CD4-positive, alpha-beta T cell (primary cell): ENCODE measurements at regions not wholly inside any gene's neighbourhood (a gene's known extent, or its start where the extent isn't known, plus 50 kb on each side); places are given as distances from the start of the nearest gene placed in this dataset.

ENCODE experiments used
- ATAC-seq: fragments of 200-7000 bp; cut with Tn5 transposase; one replicate; pipeline ENCODE4 v1.10.0; 2022; ENCODE audit warnings: mild to moderate bottlenecking; ENCODE audit not compliant: poor library complexity
- CTCF ChIA-PET: fragments of 350-600 bp; sonication (Branson Sonifier 250); formaldehyde crosslinking; loops from one replicate; lab custom pipeline; 2021; ENCODE audit warnings: antibody characterized with exemption, inconsistent platforms; lab: Charles Lee
- POLR2A ChIA-PET: fragments of 350-600 bp; sonication (Branson Sonifier 250); formaldehyde crosslinking; loops from one replicate; lab custom pipeline; 2021; ENCODE audit warnings: antibody characterized with exemption, inconsistent platforms; lab: Charles Lee
- DNase-seq, 14 experiments: peaks; one replicate each; pipeline ENCODE4 v3.0.0-alpha.2; 2013 to 2020; ENCODE audit warnings: mixed read lengths in 2 of 14
- H3K27ac ChIP-seq, 2 donors: one replicate each; pipeline versions ENCODE4 v1.5.1 to v1.7.0; 2013; ENCODE audit warnings: low read length in 2 of 2, low read depth in 1 of 2, mild to moderate bottlenecking in 1 of 2
- H3K27me3 ChIP-seq, 2 experiments: 1 replicate in 1 of 2; 2 replicates in 1 of 2; pipeline versions ENCODE4 v1.6.1 to v1.7.0; 2013; ENCODE audit warnings: low read length in 2 of 2, control low read depth in 1 of 2, mild to moderate bottlenecking in 1 of 2, moderate library complexity in 1 of 2; ENCODE audit not compliant: insufficient read depth in 2 of 2, control insufficient read depth in 1 of 2
- H3K36me3 ChIP-seq: one replicate; pipeline ENCODE4 v1.6.1; 2013; ENCODE audit warnings: low read length, control low read depth; ENCODE audit not compliant: insufficient read depth
- H3K4me1 ChIP-seq: one replicate; pipeline ENCODE4 v1.6.1; 2013; ENCODE audit warnings: low read length, control low read depth; ENCODE audit not compliant: insufficient read depth
- H3K4me3 ChIP-seq: one replicate; pipeline ENCODE4 v1.5.1; 2013; ENCODE audit warnings: mild to moderate bottlenecking, low read length, moderate library complexity
- H3K9me3 ChIP-seq, 2 experiments: 1 replicate in 1 of 2; 2 replicates in 1 of 2; pipeline versions ENCODE4 v1.6.1 to v1.7.0; 2013; ENCODE audit warnings: low read length in 2 of 2, mild to moderate bottlenecking in 2 of 2, control low read depth in 1 of 2, moderate library complexity in 1 of 2; ENCODE audit not compliant: control insufficient read depth in 1 of 2, insufficient read depth in 1 of 2
- H3K27ac Mint-ChIP-seq: one replicate; pipeline ENCODE4 v1.8.0; 2020; ENCODE audit warnings: mixed read lengths
- H3K27me3 Mint-ChIP-seq: one replicate; pipeline ENCODE4 v1.8.0; 2021; ENCODE audit warnings: mixed read lengths
- H3K36me3 Mint-ChIP-seq: one replicate; pipeline ENCODE4 v1.8.0; 2021; ENCODE audit warnings: low read depth, mixed read lengths
- H3K4me1 Mint-ChIP-seq: one replicate; pipeline ENCODE4 v1.8.0; 2021; ENCODE audit warnings: low read depth, mixed read lengths
- H3K4me3 Mint-ChIP-seq: one replicate; pipeline ENCODE4 v1.8.0; 2020; ENCODE audit warnings: mild to moderate bottlenecking, mixed read lengths
- H3K9me3 Mint-ChIP-seq: one replicate; pipeline ENCODE4 v1.8.0; 2020; ENCODE audit warnings: mixed read lengths
- CTCF ChIP-seq: fragments of 200-600 bp; IDR thresholded peaks from one replicate; pipeline ENCODE4 v1.8.0; 2022; ENCODE audit warnings: antibody characterized with exemption, mild to moderate bottlenecking
- intact Hi-C, 2 experiments: fragments of 100-400 bp; cut with DNase I in 1 of 2; cut with micrococcal nuclease in 1 of 2; formaldehyde crosslinking; loops; one replicate each; pipeline versions ENCODE4 v1.15.1 to v1.9.0; 2023 to 2025; cut with DNase I, micrococcal nuclease

GRCh38 chr12:38124247-38125012, 192.1 kb upstream of the ALG10B start:
- Mint-ChIP-seq H3K4me1 (peaks cover 3% of the 10 kb centered on the region), H3K36me3 (no peaks in the 10 kb centered on the region), H3K27ac (no peak overlapping the region), H3K4me3 (no peak overlapping the region), H3K9me3 (peaks cover 2% of the 10 kb centered on the region), H3K27me3 (peaks cover 9% of the 10 kb centered on the region)
- ChIA-PET CTCF (no interaction called here), POLR2A (no interaction called here)
- ATAC-seq (no peak), DNase-seq (no peak)
- no peak overlapping the region for H3K4me3 ChIP-seq
- no peaks in the 10 kb centered on the region for H3K27me3 ChIP-seq
- no peak for TF ChIP-seq CTCF
- H3K27ac ChIP-seq: no peak overlapping the region
- H3K36me3 ChIP-seq: no peaks in the 10 kb centered on the region
- intact Hi-C loops: no loop called here
- H3K4me1 ChIP-seq: no peaks in the 10 kb centered on the region
- H3K9me3 ChIP-seq: no peaks in the 10 kb centered on the region

GRCh38 chr12:38132139-38132538, 184.4 kb upstream of the ALG10B start:
- CTCF ChIA-PET: no interaction called here

GRCh38 chr12:38137287-38137686, 179.3 kb upstream of the ALG10B start:
- intact Hi-C loops: loop anchor here in 1 of 2 experiments (10.0 kb wide), 1 partner anchor 968 kb away; no protein-coding TSS in a partner anchor

More at GRCh38 chr12:38132139-38132538, 184.4 kb upstream of the ALG10B start:
- no peak for TF ChIP-seq CTCF
- POLR2A ChIA-PET: no interaction called here
- Histone ChIP-seq H3K9me3 (no peaks in the 10 kb centered on the region), H3K36me3 (no peaks in the 10 kb centered on the region), H3K27ac (no peak overlapping the region), H3K4me3 (no peak overlapping the region), H3K4me1 (no peaks in the 10 kb centered on the region), H3K27me3 (peaks cover 0 to 5% of the 10 kb centered on the region in 2 experiments)
- Mint-ChIP-seq H3K27ac (no peak overlapping the region), H3K4me3 (no peak overlapping the region), H3K4me1 (no peaks in the 10 kb centered on the region), H3K36me3 (no peaks in the 10 kb centered on the region), H3K27me3 (peaks cover 53% of the 10 kb centered on the region), H3K9me3 (no peaks in the 10 kb centered on the region)
- intact Hi-C loops: loop anchor here in 1 of 2 experiments (10.0 kb wide), 1 partner anchor 973 kb away; no protein-coding TSS in a partner anchor
- ATAC-seq (no peak), DNase-seq (no peak)

More at GRCh38 chr12:38137287-38137686, 179.3 kb upstream of the ALG10B start:
- no peak overlapping the region for H3K4me3 ChIP-seq
- H3K27ac ChIP-seq: no peak overlapping the region
- no peaks in the 10 kb centered on the region for H3K36me3 ChIP-seq
- H3K36me3 Mint-ChIP-seq: no peaks in the 10 kb centered on the region
- peaks cover 0 to 3% of the 10 kb centered on the region in 2 experiments for H3K9me3 ChIP-seq
- H3K4me3 Mint-ChIP-seq: no peak overlapping the region
- H3K27me3 ChIP-seq: peaks cover 8 to 12% of the 10 kb centered on the region in 2 experiments
- peaks cover 8% of the 10 kb centered on the region for H3K4me1 Mint-ChIP-seq
- CTCF ChIA-PET: no interaction called here
- peaks cover 12% of the 10 kb centered on the region for H3K4me1 ChIP-seq
- DNase-seq: no peak
- POLR2A ChIA-PET: no interaction called here
- TF ChIP-seq CTCF: no peak
- peaks cover 49% of the 10 kb centered on the region for H3K27me3 Mint-ChIP-seq
- no peak for ATAC-seq
- H3K9me3 Mint-ChIP-seq: no peaks in the 10 kb centered on the region
- H3K27ac Mint-ChIP-seq: no peak overlapping the region
